HL-60 (cell line): ENCODE measurements at regions not wholly inside any gene's neighbourhood (a gene's known extent, or its start where the extent isn't known, plus 50 kb on each side); places are given as distances from the start of the nearest gene placed in this dataset.

Source experiments
- DNase-seq, 2 experiments: peaks; one replicate each; pipeline ENCODE4 v3.0.0-alpha.2; 2010 to 2020; ENCODE audit warnings: low read depth in 1 of 2, low spot score in 1 of 2
- H3K27ac ChIP-seq: fragments of 250-450 bp; sonication (Bioruptor Pico); replicated peaks from 2 replicates; pipeline ENCODE4 v1.5.1; 2020; ENCODE audit warnings: mild to moderate bottlenecking, moderate library complexity
- H3K27me3 ChIP-seq: fragments of 250-450 bp; sonication (Bioruptor Pico); 2 replicates; pipeline ENCODE4 v1.5.1; 2021; ENCODE audit warnings: mild to moderate bottlenecking, moderate library complexity; ENCODE audit not compliant: insufficient read depth, poor library complexity, severe bottlenecking
- H3K4me3 ChIP-seq: replicated peaks from 2 replicates; pipeline ENCODE4 v1.5.1; 2011; ENCODE audit warnings: mild to moderate bottlenecking, control low read depth, low read length; ENCODE audit not compliant: insufficient read depth
- GABPA ChIP-seq: IDR thresholded peaks from 2 replicates; pipeline ENCODE4 v1.6.1; 2012; ENCODE audit warnings: low read depth
- POLR2AphosphoS5 ChIP-seq: IDR thresholded peaks from 2 replicates; pipeline ENCODE4 v1.6.1; 2012; ENCODE audit warnings: low read depth
- REST ChIP-seq: IDR thresholded peaks from 2 replicates; pipeline ENCODE4 v1.6.1; 2012; ENCODE audit warnings: low read depth; ENCODE audit not compliant: insufficient replicate concordance
- SPI1 ChIP-seq: IDR thresholded peaks from 2 replicates; pipeline ENCODE4 v1.6.1; 2012; ENCODE audit warnings: low read depth, mild to moderate bottlenecking, borderline replicate concordance
- TF ChIP-seq, protein P1 (sequence below): IDR thresholded peaks from one replicate; pipeline ENCODE4 v1.5.1; 2011; ENCODE audit warnings: low read length, control low read depth, inconsistent platforms; ENCODE audit not compliant: insufficient read depth

- peak overlapping the region; percentile 93 for H3K27ac ChIP-seq
- H3K27me3 ChIP-seq, result no peaks in the 10 kb centered on the region
- DNase-seq, result peak; percentile 58 to 93
- TF ChIP-seq REST (no peak), GABPA (peak; percentile 57), SPI1 (peak; percentile 87), POLR2AphosphoS5 (peak; percentile 87)
- TF ChIP-seq, protein P1, sequence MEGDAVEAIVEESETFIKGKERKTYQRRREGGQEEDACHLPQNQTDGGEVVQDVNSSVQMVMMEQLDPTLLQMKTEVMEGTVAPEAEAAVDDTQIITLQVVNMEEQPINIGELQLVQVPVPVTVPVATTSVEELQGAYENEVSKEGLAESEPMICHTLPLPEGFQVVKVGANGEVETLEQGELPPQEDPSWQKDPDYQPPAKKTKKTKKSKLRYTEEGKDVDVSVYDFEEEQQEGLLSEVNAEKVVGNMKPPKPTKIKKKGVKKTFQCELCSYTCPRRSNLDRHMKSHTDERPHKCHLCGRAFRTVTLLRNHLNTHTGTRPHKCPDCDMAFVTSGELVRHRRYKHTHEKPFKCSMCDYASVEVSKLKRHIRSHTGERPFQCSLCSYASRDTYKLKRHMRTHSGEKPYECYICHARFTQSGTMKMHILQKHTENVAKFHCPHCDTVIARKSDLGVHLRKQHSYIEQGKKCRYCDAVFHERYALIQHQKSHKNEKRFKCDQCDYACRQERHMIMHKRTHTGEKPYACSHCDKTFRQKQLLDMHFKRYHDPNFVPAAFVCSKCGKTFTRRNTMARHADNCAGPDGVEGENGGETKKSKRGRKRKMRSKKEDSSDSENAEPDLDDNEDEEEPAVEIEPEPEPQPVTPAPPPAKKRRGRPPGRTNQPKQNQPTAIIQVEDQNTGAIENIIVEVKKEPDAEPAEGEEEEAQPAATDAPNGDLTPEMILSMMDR, result no peak
- H3K4me3 ChIP-seq, result no peak overlapping the region; the same call in 1 of the 2 replicates
Measured at GRCh38 chr15:31434588-31435260, 108.1 kb downstream of the KLF13 start.

- Histone ChIP-seq H3K4me3 (no peak overlapping the region; the same call in 1 of the 2 replicates), H3K27me3 (no peaks in the 10 kb centered on the region), H3K27ac (peak overlapping the region; percentile 93)
- DNase-seq, result peak; percentile 92
- TF ChIP-seq POLR2AphosphoS5 (no peak), REST (no peak)
- TF ChIP-seq, protein P1, result peak; percentile 74
Measured at GRCh38 chr15:31435261-31435911, 108.8 kb downstream of the KLF13 start.

DNA sequence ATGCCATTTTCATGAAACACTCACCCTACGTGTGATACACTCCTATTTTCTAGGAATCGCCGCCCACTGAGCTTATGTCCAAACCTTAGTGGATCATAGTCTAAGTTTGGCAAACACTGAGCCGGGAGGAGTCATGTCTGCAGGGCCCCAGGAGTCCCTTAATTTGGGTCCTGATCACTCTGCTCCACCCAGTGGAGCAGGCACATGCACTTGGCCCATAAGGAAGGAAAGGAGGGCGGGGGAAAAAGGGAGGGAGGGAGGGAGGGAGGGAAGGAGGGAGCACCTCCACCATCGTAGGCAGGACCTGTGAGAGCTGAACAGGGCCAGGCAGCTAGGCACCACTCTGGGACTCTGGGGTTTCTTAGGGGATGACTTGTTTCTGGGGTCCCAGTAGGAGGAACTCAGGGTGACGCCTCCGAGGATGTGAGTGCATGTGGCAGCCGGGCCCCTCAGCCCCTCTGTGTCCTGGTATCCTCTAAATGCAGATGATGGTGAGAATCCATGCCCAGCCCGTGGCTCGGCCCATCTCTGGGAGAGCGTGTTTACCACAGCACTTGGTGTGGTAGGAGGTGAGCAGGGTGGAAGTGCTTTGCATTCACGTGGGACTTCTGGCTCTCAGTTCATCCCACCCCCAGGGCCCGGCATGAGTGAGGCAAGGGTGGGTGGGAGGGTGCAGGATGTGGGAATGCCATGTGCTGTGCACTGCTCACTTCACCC lies 109.4 kb downstream of the KLF13 start:
- peak overlapping the region; percentile 93 for H3K27ac ChIP-seq
- peak in 1 of 2 experiments; percentile 21 for DNase-seq
- TF ChIP-seq SPI1 (no peak), GABPA (no peak), POLR2AphosphoS5 (no peak), REST (no peak)
- TF ChIP-seq, protein P1, result no peak
- H3K4me3 ChIP-seq, result no peak overlapping the region
- no peaks in the 10 kb centered on the region for H3K27me3 ChIP-seq
